Endothelial cell of umbilical vein (primary cell): ENCODE measurements at regions not wholly inside any gene's neighbourhood (a gene's known extent, or its start where the extent isn't known, plus 50 kb on each side); places are given as distances from the start of the nearest gene placed in this dataset.

Experiments
- BruUV-seq: library from RNA; stranded (reverse); fragments of 400-500 nt; replicated peaks from 2 replicates; lab custom pipeline; 2021; lab: Mats Ljungman, UMichigan
- CTCF ChIA-PET: fragments of 300-600, 350-600 bp; sonication (Branson Sonifier 250); formaldehyde crosslinking; loops from one replicate; lab custom pipeline; 2021; ENCODE audit warnings: antibody characterized with exemption, inconsistent platforms; lab: Charles Lee
- POLR2A ChIA-PET: fragments of 300-600, 350-600 bp; sonication (Branson Sonifier 250); formaldehyde crosslinking; loops from one replicate; lab custom pipeline; 2021; ENCODE audit warnings: antibody characterized with exemption, inconsistent platforms; lab: Charles Lee
- DNase-seq: peaks from one replicate; pipeline ENCODE4 v3.0.0-alpha.2; 2011; ENCODE audit warnings: low read depth, low spot score
- FAIRE-seq: peaks from 2 replicates; lab custom pipeline; 2011; peaks lifted over from hg19 to GRCh38; lab: Jason Lieb, UNC
- H2AFZ ChIP-seq: 2 replicates; pipeline ENCODE4 v1.6.0; 2012; ENCODE audit warnings: low read depth, low read length, control low read depth, inconsistent platforms
- H3K27ac ChIP-seq: 2 replicates; pipeline ENCODE4 v1.5.1; 2011; ENCODE audit warnings: low read depth, mild to moderate bottlenecking, control low read depth, low read length, moderate library complexity; ENCODE audit not compliant: insufficient read depth
- H3K27me3 ChIP-seq, 2 experiments: 2 replicates each; pipeline versions ENCODE4 v1.6.0 to v1.6.1; 2011; ENCODE audit warnings: low read length in 2 of 2, mixed read lengths in 1 of 2; ENCODE audit not compliant: control insufficient read depth in 2 of 2, insufficient read depth in 2 of 2
- H3K36me3 ChIP-seq, 2 experiments: 2 replicates in 1 of 2; 3 replicates in 1 of 2; pipeline ENCODE4 v1.5.1; 2011; ENCODE audit warnings: low read length in 2 of 2, mild to moderate bottlenecking in 1 of 2, moderate library complexity in 1 of 2; ENCODE audit not compliant: control insufficient read depth in 2 of 2, insufficient read depth in 2 of 2; ENCODE audit errors: extremely low read depth in 1 of 2
- H3K4me1 ChIP-seq: 3 replicates; pipeline ENCODE4 v1.5.1; 2011; ENCODE audit warnings: mild to moderate bottlenecking, low read length; ENCODE audit not compliant: control insufficient read depth, insufficient read depth; ENCODE audit errors: extremely low read depth
- H3K4me2 ChIP-seq: 2 replicates; pipeline ENCODE4 v1.6.1; 2011; ENCODE audit warnings: low read length, control low read depth, mixed read lengths; ENCODE audit not compliant: insufficient read depth
- H3K4me3 ChIP-seq, 3 experiments: fragments of 200-600 bp in 1 of 3; sonication (generic), shearing (Covaris generic) in 1 of 3; replicated peaks in 1 of 3; 2 replicates each; pipeline ENCODE4 v1.5.1; 2011 to 2016; ENCODE audit warnings: control low read depth in 3 of 3, low read length in 3 of 3, mild to moderate bottlenecking in 2 of 3, inconsistent platforms in 1 of 3, low read depth in 1 of 3, moderate library complexity in 1 of 3; ENCODE audit not compliant: insufficient read depth in 1 of 3
- H3K79me2 ChIP-seq: 2 replicates; pipeline ENCODE4 v1.6.0; 2012; ENCODE audit warnings: low read length, inconsistent platforms; ENCODE audit not compliant: control insufficient read depth, insufficient read depth
- H3K9ac ChIP-seq: replicated peaks from 2 replicates; pipeline ENCODE3; 2011; ENCODE audit warnings: low read length, control low read depth; ENCODE audit not compliant: insufficient read depth; ENCODE audit errors: extremely low read depth
- H3K9me1 ChIP-seq: replicated peaks from 3 replicates; pipeline ENCODE4 v1.6.0; 2011; ENCODE audit warnings: mild to moderate bottlenecking, low read length; ENCODE audit not compliant: control insufficient read depth, insufficient read depth; ENCODE audit errors: extremely low read depth
- H3K9me3 ChIP-seq: replicated peaks from 2 replicates; pipeline ENCODE4 v1.5.1; 2012; ENCODE audit warnings: low read length, inconsistent platforms; ENCODE audit not compliant: control insufficient read depth, insufficient read depth
- H4K20me1 ChIP-seq: replicated peaks from 2 replicates; pipeline ENCODE3; 2011; ENCODE audit warnings: mild to moderate bottlenecking, low read length; ENCODE audit not compliant: control insufficient read depth, insufficient read depth; ENCODE audit errors: extremely low read depth
- FOS ChIP-seq: IDR thresholded peaks from 2 replicates; pipeline ENCODE4 v1.6.1; 2011; ENCODE audit warnings: mild to moderate bottlenecking, low read length, moderate library complexity, borderline replicate concordance; ENCODE audit not compliant: insufficient read depth
- GATA2 ChIP-seq: IDR thresholded peaks from 2 replicates; pipeline ENCODE4 v1.7.0; 2011; ENCODE audit warnings: low read depth, mild to moderate bottlenecking, moderate library complexity, mixed read lengths, low read length; ENCODE audit not compliant: insufficient read length, insufficient read depth
- JUN ChIP-seq: IDR thresholded peaks from 2 replicates; pipeline ENCODE4 v1.6.1; 2011; ENCODE audit warnings: borderline replicate concordance, low read depth; ENCODE audit not compliant: insufficient read length, insufficient read depth
- POLR2AphosphoS5 ChIP-seq: IDR thresholded peaks from 2 replicates; pipeline ENCODE4 v1.6.1; 2012; ENCODE audit warnings: low read depth, mild to moderate bottlenecking, control low read depth, low read length, moderate library complexity; ENCODE audit not compliant: insufficient read depth
- dilution Hi-C: fragments of 300-500 bp; cut with MboI; formaldehyde crosslinking; loops from one replicate; pipeline ENCODE4 v1.15.0; 2019; ENCODE audit warnings: low sequenced_read_pairs; ENCODE audit not compliant: extremely low pct_ligation_motif_present
- intact Hi-C: fragments of 100-400 bp; cut with micrococcal nuclease; formaldehyde crosslinking; loops from one replicate; pipeline ENCODE4 v1.10.0; 2022
- TF ChIP-seq, protein P1 (sequence below), 2 donors: IDR thresholded peaks; 1 replicate in 1 of 2; 2 replicates in 1 of 2; pipeline ENCODE4 v1.5.1; 2011; ENCODE audit warnings: low read length in 2 of 2, mild to moderate bottlenecking in 2 of 2, moderate library complexity in 2 of 2, control low read depth in 1 of 2, inconsistent platforms in 1 of 2, low read depth in 1 of 2; ENCODE audit not compliant: insufficient read depth in 1 of 2; ENCODE audit errors: extremely low read depth in 1 of 2
- TF ChIP-seq, protein P2 (sequence below): IDR thresholded peaks from 2 replicates; pipeline ENCODE4 v1.6.1; 2011; ENCODE audit not compliant: insufficient read depth, insufficient read length

DNA sequence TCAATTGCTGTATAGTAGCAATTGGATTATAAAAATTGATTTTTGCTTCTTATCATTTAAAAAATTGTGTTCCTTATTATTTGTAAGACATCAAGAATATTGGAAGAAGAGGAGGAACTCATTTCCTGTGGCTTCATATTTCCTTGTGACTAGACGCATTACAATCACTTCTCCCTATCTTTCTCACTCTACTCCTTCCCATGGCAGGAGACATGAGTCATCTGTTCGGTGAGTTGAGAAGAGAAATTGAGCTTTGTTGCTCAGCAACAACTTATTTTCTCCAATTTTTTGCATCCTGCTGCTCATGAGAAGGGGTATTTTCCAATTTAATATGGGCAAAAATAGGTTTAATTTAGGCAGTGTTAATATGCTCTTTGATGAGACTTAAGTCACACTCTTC is 1783.9 kb downstream of the SUCLG1 start:
- Histone ChIP-seq H3K9me1 (no peaks in the 10 kb centered on the region), H3K27me3 (no peaks in the 10 kb centered on the region), H4K20me1 (no peaks in the 10 kb centered on the region), H3K4me3 (no peak overlapping the region), H3K9ac (no peak overlapping the region), H3K36me3 (no peaks in the 10 kb centered on the region), H3K27ac (peak overlapping the region; percentile 59), H3K4me1 (peaks cover 8% of the 10 kb centered on the region), H3K4me2 (no peak overlapping the region), H3K79me2 (no peaks in the 10 kb centered on the region), H3K9me3 (no peaks in the 10 kb centered on the region), H2AFZ (no peak overlapping the region)
- TF ChIP-seq, protein P1, sequence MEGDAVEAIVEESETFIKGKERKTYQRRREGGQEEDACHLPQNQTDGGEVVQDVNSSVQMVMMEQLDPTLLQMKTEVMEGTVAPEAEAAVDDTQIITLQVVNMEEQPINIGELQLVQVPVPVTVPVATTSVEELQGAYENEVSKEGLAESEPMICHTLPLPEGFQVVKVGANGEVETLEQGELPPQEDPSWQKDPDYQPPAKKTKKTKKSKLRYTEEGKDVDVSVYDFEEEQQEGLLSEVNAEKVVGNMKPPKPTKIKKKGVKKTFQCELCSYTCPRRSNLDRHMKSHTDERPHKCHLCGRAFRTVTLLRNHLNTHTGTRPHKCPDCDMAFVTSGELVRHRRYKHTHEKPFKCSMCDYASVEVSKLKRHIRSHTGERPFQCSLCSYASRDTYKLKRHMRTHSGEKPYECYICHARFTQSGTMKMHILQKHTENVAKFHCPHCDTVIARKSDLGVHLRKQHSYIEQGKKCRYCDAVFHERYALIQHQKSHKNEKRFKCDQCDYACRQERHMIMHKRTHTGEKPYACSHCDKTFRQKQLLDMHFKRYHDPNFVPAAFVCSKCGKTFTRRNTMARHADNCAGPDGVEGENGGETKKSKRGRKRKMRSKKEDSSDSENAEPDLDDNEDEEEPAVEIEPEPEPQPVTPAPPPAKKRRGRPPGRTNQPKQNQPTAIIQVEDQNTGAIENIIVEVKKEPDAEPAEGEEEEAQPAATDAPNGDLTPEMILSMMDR (IDR thresholded peaks at IDR 0.05; ENCODE audit: extremely low read depth in 1 of 2, insufficient read depth in 1 of 2, low read depth in 1 of 2, low read length in 2 of 2) = no peak
- TF ChIP-seq GATA2 = peak; percentile 52
- no peak for TF ChIP-seq POLR2AphosphoS5
- TF ChIP-seq JUN = peak; percentile 76
- TF ChIP-seq, protein P2, sequence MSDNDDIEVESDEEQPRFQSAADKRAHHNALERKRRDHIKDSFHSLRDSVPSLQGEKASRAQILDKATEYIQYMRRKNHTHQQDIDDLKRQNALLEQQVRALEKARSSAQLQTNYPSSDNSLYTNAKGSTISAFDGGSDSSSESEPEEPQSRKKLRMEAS = no peak
- TF ChIP-seq FOS = peak; percentile 93
- ChIA-PET CTCF (interaction anchor here (0.9 to 1.4 kb wide), 4 partner anchors 11 to 24 kb away, joined by 3 to 4 read pairs (median 3); no protein-coding TSS in a partner anchor), POLR2A (no interaction called here)
- intact Hi-C loops = loop anchor here (1.0 kb wide), 2 partner anchors 121 to 407 kb away; no protein-coding TSS in a partner anchor
- peak; percentile 69 for FAIRE-seq
- dilution Hi-C loops = no loop called here
- no TSS peak for BruUV-seq
- DNase-seq = peak; percentile 72
